IPS DF 4.7 (cell line): ENCODE measurements at regions not wholly inside any gene's neighbourhood (a gene's known extent, or its start where the extent isn't known, plus 50 kb on each side); places are given as distances from the start of the nearest gene placed in this dataset.

Experiments
- DNase-seq: peaks from one replicate; pipeline ENCODE4 v3.0.0-alpha.2; 2013; ENCODE audit warnings: low spot score; ENCODE audit errors: extremely low read depth

DNA sequence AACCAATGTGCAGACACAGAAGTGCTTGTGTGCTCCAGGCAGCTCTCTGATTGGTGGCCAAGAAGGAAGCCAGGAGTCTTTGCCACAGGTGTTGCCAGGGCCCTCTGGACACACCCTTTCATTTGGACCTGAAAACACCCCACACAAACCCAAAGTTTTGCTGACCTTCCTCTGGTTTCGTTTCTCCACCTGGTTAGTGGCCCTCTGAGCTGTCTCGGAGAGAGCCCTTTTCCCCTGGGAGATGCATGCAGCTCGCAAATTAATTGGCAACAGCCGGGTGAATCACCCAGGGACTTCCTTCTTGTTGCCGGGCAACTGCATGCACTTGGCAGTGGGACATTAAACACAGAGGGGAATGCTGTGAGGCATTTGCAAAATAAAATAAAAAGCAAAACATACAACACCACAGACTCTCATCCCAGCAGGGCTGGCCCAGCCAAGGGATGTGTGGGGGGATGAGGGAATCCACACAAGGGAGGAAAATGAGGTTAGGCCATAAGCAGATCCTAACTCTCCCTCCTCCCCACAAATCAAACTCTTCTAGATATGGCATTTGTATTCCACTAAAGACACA is 286.6 kb downstream of the SOX9 start:
- DNase-seq: no peak

DNA sequence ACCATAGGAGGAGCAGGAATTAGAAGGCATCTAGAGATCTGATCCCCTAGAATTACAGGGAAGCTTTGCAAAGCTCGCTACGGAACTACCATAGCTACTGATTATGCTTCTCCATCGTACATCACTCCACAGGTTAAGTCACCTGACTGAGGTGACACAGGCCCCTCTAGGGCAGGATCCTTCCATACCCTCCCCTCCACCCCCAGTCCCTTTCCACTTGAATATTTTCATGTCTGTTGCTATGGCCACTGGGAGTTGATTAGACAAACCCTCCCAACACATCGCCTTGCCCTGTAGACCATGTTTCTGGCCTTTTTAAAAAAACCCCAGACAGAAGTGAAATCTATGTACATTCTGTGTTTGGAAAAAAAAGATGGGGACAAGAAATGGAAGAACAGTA is 287.1 kb downstream of the SOX9 start:
- no peak for DNase-seq

DNA sequence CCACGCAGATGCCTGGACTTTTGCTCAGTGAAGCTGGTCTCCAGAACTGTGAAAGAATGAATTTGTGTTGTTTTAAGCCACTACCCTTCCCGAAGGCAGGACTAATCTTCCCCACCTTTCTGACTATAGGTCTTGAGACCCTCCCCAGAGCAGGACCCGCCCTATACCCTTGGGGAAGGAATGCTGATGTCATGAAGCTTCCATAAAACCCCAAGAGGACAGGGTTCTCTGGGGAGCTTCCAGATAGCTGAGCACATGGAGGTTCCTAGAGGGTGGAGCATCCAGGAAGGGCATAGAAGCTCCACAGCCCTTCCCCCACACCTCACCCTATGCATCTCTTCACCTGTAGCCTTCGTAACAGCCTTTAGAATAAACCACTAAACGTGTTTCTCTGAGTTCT is 287.8 kb downstream of the SOX9 start:
- DNase-seq: no peak

DNA sequence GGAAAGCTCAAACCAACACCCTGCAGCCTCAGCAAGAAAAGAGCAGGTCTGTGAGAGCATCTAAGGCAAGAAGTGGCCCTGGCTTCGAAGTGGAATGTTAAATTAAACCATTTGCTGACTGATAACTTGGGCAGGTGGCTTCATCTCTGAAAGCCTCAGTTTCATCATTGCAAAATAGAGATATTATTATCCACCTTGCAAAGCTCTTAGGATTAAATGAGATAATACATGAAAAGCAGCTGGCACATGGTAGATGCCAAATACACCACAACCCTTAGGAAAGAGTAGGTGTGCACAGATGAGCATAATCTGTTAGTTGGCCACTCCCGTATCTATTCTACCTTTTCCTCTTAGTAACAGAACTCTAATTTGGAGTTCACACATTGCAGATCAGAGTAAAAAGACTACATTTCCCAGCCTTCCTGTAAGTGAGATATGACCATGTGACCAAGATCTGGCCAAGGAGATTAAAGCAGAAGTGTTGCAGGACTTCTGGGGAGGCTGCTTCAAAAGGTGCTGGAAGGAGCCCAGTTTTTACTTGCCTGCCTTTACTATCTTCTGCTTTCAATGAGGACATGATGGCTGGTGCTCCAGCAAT is 288.7 kb downstream of the SOX9 start:
- DNase-seq: no peak

DNA sequence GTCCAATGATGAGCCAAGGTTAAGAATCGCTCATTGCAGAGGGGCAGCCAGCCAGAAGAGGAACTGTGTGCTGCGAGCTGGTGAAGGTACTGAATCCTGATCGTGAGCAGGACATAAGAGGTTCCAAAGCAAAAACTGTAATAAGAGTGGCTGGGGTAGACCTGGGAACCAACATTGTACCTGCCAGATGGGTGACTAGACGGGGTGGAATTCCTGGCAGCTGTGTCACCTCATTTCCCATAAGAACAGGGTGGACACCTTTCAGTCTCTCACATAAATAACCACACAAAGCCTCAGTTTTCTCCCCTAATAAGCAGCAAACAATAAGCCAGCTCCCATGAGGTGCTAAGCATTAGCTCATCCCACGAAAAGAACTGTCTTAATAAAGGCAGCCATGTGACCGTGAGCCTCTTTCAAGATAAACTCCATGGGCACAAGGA is 290.3 kb downstream of the SOX9 start:
- DNase-seq: no peak

DNA sequence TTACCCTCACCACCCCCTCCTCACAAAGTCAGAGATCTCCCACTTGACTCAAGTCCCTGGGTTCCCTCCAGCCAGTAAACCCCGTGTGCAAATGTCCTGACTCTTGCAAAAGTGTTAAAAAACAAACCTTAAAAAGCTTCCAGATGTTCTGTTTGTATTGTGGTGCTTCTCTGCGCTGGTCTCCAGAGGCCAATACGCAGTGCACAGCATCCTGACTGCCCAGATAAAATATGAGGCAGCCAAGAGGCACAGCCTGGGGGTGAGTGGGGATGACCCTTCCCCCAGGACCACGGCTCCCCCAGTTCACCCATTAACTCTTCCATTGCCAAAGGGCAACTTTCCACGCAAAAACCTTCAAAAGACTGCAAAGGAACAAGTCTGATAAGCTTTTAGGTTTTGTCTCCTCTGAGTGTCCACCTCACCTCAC is 291.8 kb downstream of the SOX9 start:
- no peak for DNase-seq

DNA sequence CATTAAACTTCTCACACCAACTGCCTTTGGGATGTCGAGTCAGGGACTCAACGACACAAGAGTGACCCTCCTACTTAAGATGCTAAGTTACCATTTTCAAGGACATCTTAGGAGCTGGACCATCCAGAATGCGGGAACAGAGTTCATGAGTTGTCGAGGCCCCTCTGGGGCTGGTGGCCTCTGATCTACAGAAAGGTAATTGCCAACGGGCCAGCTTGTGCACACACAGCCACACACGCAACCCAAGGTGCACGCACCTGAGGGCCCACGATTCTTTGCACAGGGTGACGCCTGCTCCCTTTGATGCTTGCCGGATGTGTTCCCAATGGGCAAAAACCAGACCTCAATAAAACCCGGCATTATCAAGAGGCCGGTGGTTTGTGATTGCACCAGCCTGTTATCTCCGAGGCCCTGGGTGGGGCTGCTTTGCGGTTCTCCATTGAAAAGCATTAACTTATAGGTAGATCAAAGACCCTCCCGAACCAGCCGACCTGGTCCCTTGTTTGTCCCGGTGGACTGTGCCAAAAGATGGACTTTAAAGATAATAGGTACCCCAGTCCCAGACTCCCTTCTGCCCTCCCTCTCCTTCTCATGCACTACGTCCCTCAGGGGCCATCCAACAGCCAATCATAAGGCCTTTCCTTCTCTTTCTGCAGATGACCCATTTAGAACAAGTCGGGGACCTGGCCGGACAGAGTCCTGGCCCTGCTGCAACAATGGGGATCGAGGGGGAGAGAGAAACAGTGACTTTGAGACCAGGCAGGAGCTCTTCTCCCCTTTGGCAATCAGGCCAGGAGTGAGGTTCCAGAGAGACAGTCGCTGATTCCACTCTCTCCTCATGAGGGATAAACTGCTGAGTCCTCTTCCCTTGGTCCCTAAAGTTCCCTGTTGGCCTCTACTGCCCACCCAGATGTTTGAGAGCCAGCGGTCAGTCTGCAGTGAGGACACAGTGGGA is 292.5 kb downstream of the SOX9 start:
- DNase-seq: no peak

DNA sequence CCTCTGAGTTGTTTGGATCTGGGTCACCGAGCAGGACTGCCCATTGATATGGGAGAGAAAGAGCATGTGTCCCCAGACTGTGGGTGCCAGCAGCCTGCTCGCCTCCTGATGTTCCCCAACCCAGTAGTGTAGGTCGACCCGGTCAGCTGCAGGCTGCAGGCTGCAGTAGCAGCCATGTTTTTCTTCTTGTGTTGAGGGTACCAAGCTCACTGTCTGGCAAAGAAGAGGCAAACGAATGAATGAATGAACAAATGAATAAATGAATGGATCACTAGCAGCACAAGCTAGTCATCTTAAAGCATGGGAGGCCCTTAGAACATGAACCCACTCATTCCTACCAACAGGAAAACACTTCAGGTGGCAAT is 293.2 kb downstream of the SOX9 start:
- no peak for DNase-seq

DNA sequence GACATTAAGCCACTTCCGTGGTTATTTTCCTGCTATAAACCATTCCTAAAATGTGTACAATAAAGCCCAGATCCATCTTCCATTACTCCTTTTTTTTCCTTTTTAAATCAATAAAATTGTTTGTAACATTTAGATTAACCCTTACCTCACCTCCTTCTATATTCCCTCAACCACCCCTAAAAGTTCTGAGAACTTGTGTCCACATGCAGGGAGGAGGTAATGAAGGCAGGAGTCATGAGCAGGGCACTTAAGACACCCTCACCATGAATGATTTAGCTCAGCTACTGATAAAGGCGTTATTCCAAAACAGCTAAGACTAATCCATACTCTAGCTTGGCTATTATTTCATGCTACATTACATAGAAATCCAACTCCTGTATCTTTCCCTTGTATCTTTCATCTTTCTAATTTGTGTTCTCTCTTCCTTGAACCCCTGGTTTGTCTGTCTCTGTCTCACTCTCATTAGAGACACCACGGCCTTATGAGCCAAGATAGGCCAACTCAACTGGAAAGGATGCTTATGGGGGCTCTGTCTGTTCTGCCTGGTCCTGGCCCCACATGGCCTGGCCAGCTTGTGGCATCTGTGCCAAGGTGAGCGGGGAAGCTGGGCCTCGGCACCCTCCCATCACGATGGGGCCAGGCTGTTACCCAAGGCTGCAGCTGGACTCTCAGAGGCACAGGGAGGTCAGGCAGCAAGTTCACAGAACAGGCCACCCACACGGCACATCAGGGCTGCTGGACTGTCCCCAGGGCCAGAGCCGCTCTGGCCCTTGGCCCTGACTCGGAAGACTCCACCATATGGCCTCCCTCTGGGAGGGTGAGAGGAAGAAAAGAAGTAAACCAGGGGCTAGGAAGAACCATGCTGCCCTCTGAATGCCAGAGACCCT is 294.4 kb downstream of the SOX9 start:
- DNase-seq: no peak

DNA sequence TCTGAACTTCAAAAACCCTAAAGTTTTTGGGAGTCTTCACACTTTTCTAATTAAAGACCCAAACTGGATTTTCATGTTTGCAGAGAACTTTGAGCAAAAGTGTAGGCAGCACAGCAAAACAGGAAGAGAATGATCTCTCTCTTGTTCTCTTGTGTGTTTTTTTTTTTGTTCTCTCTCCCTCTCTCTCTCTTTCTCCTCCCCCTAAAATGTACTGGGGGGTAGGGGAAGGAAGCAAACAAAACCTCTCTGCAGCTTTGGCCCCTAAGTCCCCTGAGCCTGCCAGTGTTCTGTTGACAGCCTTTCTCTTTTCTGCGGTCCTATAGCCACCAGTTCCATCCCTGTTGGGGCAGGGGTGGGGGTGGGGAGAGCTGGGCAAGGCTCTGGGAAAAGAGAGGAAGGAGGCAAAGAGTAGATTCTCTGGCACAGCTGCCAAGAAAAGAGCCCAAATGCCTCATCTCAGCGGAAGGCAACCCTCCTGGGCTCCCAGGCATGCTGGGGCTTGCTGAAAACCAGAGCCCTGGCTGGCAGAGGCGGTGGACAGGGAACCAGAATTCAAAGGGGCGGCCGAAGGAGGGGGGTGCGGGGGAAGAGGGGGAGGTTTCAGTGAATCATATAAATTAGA is 295.3 kb downstream of the SOX9 start:
- no peak for DNase-seq

DNA sequence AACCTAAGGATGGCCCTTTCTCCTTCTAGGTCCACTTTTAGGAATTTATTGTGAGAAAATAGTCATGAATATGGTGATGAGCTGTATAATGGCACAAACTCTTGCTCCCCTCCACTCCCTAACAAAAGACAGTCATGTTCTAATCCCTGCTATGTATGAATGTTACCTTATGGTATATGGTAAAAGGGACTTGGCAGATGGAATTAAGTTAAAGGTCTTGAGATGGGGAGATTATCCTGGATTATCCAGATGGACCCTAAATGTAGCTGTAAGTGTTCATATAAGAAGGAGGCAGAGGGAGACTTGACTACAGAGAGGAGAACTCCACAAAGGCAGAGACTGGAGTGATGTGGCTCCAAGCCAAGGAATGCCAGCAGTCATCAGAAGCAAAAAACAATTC is 296.1 kb downstream of the SOX9 start:
- DNase-seq: no peak

DNA sequence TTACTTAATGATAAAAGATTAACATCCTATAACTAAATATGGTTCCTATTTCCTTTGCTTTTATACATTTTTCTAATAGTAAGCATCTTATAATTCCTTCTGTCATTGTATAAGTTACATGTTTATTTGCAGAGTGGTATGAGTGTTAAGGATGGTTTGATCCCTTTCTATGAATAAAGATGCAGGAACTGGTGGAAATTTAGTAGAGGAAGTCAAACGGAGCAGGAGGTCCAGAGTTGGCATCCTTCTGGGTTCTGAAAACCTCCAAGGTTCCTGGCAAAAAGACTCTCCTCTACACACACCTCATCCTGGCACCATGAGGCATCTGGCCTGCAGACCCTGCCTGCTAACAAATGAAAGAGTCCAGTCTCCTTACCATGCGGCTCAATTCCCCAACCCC is 296.8 kb downstream of the SOX9 start:
- DNase-seq: no peak

DNA sequence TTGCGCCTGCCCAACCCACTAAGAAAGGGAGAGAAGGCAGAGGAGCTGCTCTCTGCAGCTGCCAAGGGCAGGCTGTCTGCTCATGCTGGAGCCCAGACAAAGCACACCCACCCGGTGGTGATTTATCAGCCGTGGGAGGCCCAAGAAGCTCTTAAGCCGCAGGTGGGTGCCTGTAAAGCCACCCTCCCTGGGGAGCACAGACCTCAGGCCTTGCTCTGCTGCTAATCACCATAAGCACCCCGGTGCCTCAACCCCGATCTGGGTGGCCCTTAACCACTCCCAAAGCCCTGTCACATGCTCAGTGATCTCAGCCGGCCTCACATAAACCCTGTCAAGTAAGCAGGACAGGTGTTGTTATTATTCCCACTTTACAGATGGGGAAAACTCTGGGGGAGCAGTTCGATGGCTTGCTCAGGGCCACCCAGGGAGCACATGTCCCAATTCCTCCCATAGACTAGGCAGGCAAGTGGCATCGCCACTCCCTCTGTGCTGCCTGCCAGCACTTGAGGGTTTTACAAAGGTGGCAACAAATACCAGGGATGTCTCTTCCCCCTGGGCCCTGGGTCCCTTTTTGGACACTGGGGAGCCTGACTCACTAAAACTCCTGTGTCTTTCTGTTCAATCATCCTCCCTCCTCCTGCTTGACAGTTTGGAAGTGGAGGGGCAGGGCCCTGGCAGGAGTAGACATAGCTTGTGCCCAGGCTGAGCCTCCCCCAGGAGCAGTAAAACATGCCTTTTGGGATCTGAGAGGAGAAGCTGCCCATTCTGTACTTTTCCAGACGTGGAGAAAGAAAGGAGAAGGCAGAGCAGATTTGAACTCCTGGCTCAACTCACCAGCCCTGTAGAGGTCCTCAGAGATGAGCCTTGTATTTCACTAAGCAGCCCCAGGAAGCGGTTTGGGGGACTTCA is 299.3 kb downstream of the SOX9 start:
- no peak for DNase-seq

DNA sequence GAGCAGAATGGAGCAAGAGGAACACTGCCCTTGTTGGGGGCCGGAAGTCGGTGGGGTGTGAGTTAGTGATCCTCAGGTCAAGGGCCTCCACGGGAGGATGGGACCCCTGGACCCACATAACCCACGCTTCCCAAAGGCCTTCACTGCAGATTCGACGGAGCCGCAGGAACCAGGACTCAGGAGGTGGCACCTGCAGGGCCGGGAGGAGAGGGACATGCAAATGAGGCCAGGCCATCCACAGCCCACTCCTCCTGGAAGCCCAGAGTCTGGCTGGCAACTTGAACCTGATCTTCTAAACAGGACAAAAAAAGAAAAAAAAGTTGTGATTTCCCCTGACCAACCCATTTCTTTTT is 299.9 kb downstream of the SOX9 start:
- no peak for DNase-seq

DNA sequence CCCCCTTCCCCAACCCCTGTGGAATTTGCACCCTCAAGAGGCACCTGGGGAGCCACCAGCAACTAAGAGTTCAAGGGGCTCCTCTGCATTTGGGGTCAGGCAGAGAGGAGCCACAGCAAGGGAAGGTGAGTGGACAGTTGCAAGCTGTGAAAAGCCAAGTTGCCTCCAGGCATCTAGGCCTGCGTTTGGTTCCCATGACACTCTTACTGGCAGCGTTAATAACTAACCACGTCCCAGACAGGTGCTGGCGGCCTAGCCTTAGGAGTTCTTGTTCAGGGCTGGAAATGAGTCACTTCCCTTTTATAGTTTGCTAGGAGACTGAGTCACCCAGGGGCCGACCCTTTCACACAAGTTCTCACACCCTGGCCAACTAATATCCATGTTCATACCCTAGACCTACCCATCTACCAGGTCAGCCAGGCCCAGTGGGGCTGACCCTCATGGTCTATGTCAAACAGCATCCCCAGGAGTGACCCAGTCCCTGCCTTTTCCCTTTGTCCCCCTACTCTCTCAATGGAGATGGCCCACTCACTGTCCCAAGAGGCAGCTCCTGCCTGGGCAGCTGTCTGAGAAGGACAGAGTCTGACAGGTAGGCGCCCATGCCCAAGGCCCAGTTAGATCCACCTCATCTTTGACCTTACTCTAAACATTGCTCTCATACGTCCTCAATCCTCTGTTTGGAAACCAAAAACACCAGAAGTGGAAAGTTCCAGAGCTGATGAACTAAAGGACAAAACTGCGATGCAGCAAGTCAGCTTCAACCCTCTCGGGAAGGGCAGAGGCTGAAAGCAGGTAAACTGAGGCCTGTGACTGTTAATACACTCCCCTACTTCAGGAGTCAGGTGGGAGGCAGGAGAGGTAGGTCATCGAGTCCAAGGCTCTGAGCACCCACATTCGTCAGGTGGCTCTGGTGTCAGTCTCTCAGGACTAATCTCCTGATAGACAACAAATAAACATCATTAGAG is 300.6 kb downstream of the SOX9 start:
- DNase-seq: no peak

DNA sequence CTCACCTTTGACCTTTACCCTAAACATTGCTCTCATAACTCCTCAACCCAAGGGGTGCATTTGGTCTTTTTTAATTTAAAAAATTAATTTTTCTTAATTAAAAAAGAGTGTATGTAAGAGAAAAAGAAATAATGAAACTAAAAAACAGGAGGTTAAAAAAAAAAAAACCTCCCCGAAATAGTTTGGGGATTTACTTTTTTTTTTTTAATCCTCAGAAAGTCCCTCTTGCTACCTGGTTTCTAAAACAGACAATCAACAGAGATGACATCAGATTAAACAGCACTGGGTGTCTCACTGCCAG is 301.3 kb downstream of the SOX9 start:
- DNase-seq: no peak

DNA sequence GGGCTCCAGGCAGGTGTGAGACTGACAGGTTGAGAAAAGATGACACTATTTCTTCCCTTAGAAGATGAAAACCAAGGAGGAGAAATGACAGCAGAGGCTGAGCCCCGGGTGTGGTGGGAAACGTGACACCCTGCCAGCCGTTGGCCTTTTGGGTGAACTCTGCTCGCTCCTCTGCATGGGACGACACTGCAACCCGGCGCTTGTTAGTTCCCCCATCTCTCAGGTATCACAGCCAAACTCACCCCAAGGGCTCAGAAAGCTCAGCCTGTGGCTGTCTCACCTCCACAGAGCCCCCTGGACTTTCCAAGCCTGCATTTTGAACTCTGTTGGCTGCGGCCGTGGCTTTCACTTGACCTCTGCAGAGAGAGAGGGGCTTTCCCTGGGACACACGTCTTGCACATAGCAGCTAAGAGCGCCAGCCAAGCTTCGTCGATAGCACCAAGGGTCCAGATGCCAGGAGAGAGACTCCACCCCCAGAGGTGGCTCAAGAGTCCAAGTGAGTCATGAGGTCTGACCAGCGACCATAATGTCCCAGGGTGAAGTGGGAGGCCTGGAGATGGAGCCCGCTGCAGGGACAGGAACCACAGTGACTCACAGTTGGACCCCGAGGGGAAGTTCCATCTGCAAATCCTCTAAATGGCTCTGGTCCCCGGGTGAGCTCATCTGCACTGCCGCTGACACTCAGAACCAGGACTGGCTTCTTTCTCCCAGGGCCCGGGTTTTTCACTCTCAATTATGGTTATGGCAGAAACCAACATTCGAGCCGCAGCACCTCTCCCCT is 301.9 kb downstream of the SOX9 start:
- DNase-seq: no peak

DNA sequence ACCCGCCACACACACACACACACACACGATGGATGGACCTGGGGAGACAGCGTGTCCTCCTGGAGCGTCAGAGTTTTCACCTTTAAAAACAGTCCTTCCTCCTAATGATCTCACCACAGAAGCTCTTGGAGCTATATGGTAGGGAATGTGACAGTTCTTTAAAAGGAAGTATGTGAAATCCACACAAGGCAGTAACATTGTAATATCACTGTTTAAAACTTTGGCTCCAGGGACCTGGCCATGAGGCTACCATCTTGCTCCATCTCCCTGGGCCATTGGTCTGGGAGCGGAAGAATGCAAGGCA is 302.4 kb downstream of the SOX9 start:
- DNase-seq: no peak

DNA sequence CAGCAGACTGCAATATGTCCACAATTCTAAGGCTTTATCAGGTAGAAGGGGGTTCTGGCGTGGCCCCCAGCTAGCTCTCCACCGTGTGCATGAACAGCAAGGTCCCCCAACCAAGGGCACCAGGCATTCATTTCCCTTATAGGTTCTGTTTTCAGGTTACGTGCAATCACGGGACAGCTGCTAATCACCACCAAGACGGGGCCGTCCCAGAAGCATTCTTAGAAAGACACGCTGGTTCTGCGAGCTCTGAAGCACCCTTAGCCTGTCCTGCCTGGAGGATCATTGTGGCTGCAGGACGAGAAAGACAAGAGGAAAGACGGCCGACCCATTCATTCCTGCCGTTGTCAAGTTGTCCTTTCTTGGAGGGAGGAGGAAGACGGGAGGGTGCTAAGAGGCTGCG is 302.9 kb downstream of the SOX9 start:
- no peak for DNase-seq
